OCI-LY7 (cell line): ENCODE measurements at regions not wholly inside any gene's neighbourhood (a gene's known extent, or its start where the extent isn't known, plus 50 kb on each side); places are given as distances from the start of the nearest gene placed in this dataset.

Experiments used
- EZH2phosphoT487 ChIP-seq: fragments of 200-600 bp; sonication (generic); IDR thresholded peaks from 2 replicates; pipeline ENCODE4 v1.6.1; 2018; ENCODE audit warnings: low read depth, borderline replicate concordance, mild to moderate bottlenecking, mixed run types, antibody characterized with exemption, low read length, moderate library complexity, mixed read lengths
- TF ChIP-seq, protein P1 (sequence below): fragments of 200-600 bp; sonication (generic); conservative IDR thresholded peaks from 2 replicates; pipeline ENCODE4 v1.5.1; 2014; ENCODE audit warnings: mild to moderate bottlenecking, antibody characterized with exemption, low read length, moderate library complexity, mixed read lengths

DNA sequence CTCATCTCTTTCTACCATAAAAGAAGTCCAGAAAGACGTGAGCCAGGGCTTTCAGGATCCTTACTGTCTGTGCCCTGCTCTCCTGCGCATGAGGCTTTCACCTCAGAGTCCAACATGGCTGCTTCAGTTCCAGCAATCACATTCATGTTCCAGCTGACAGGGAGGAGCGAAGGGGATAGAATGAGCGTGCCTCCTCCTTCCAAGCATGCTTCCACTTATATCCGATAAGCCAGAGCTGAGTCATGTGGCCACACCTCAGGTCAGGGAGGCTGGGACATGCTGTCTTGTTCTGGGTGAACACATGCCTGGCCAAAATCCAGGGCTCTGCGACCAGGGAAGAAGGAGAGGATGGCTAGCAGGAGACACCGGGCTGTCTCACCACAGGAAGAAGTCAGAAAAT is 248.2 kb downstream of the SKAP2 start:
- TF ChIP-seq, protein P1, sequence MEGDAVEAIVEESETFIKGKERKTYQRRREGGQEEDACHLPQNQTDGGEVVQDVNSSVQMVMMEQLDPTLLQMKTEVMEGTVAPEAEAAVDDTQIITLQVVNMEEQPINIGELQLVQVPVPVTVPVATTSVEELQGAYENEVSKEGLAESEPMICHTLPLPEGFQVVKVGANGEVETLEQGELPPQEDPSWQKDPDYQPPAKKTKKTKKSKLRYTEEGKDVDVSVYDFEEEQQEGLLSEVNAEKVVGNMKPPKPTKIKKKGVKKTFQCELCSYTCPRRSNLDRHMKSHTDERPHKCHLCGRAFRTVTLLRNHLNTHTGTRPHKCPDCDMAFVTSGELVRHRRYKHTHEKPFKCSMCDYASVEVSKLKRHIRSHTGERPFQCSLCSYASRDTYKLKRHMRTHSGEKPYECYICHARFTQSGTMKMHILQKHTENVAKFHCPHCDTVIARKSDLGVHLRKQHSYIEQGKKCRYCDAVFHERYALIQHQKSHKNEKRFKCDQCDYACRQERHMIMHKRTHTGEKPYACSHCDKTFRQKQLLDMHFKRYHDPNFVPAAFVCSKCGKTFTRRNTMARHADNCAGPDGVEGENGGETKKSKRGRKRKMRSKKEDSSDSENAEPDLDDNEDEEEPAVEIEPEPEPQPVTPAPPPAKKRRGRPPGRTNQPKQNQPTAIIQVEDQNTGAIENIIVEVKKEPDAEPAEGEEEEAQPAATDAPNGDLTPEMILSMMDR = no peak
- no peak for TF ChIP-seq EZH2phosphoT487
